HG02571 (cell line): ENCODE measurements at regions not wholly inside any gene's neighbourhood (a gene's known extent, or its start where the extent isn't known, plus 50 kb on each side); places are given as distances from the start of the nearest gene placed in this dataset.
"Not testable (repeated sequence)": the region's sequence is repeated elsewhere in the genome, so short reads cannot be mapped to it uniquely, and the experiment has no call there.

Source experiments
- ATAC-seq: cut with Tn5 transposase; IDR thresholded peaks from one replicate; pipeline ENCODE4 v1.9.1; 2021; ENCODE audit warnings: mild to moderate bottlenecking, moderate library complexity; ENCODE audit not compliant: unreplicated experiment

DNA sequence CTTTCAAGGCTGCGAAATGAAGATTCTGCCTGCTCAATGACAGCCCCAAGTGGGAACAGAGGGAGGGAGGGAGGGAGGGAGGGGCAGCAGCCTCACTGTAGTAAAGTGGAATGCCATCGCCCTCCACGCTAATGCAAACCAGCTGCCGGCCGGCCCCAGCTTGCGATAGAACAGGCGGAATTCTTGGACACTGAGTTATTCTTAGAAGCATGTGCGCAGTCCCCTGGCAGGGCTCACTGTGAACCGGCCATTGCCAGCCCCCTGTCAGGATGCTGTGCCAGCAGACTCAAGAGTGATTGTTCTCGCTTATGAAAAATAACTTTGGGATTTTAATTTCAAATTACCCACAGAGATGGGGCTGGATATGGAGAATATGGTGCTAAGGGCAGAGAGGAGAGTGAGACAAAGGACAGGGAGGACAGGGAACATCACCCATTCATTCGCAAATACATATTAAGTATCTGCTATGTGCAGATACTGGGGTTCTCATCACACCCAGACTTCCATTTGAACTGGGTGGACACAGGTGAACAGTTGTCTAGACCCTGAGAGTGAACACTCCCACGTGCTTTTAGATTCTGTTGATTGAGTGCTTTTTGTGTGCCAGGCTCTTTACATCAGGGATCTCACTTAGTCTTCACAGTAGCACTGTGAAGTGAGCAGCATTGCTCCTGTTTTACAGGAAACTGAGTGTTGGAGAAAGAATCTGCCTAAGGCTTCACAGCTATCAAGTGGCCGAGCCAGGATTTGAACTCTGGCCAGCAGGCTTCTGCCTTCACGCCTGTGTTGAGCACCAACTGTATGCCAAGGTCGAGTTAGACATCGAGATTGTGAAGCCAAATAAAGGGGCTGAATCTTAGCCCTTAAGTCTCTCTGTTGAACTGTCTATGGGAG, 192.9 kb downstream of the C12orf75 start:
- ATAC-seq: no peak

- no peak for ATAC-seq
Measured at GRCh38 chr12:105524961-105525360, 194.5 kb downstream of the C12orf75 start.

DNA sequence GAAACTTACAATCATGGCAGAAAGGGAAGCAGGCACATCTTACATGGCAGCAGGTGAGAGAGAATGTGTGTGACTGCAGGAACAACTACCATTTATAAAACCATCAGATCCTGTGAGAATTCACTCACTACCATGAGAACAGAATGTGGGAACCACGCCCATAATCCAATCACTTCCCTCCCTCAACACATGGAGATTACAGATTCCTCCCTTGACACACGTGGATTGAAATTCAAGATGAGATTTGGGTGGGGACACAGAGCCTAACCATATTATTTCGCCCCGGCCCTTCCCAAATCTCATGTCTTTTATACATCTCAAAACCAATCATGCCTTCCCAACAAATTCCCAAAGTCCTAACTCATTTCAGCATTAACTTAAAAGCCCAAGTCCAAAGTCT, 203.6 kb downstream of the C12orf75 start:
- ATAC-seq: no peak

DNA sequence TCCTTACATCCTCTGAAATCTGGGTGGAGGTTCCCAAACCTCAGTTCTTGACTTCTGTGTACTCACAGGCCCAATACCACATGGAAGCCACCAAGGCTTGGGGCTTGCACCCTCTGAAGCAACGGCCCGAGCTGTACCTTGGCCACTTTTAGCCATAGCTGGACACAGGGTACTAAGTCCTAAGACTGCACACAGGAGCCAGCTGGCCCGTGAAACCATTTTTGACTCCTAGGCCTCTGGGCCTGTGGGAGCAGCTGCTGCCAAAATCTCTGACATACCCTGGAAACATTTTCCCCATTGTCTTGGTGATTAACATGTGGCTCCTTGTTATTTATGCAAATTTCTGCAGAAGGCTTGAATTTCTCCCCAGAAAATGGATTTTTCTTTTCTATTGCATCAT, 204.5 kb downstream of the C12orf75 start:
- ATAC-seq: not testable (repeated sequence)

- ATAC-seq: no peak
Measured at GRCh38 chr12:105538880-105539279, 208.4 kb downstream of the C12orf75 start.

- no peak for ATAC-seq
Measured at GRCh38 chr12:105539735-105540134, 209.2 kb downstream of the C12orf75 start.

DNA sequence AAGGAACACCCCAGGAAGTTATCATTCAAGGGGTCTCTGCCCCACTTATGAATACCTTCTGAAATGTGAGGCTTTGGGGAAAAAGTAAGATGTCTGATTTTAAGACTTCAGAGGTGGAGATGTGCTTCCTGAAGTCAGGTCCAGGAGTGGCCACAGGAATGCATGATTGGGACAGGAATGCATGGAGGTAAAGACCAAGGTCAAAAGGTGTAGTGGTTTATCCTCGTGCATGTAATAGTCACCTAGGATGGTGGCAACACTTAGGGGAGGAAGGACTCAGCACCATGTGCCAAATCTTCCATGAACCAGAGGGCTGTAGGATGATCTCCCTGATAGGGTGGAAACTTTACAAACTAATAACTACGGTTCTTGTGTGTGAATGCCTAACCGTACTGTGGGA, 217.3 kb downstream of the C12orf75 start:
- ATAC-seq: no peak

- no peak for ATAC-seq
Measured at GRCh38 chr12:105548626-105549025, 218.1 kb downstream of the C12orf75 start.

DNA sequence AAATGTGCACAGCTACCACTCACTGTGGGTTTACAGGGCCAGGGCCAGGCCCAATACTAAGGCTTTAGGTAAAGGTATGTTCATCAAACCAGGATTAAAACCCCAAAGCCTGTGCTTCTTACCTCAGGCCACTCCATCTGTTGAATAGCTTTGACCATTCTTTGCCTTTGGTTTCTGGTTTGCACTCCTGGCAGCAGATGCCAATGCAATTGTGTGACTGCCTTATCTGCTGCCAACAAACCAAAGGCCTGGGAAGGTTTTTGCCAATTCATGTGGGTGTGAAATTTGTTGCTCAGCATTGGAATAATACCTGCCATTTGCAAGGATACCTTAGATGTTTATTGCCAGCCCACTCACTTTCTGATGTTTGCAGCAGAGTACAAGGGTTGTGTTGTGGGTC, 221.6 kb downstream of the C12orf75 start:
- no peak for ATAC-seq

DNA sequence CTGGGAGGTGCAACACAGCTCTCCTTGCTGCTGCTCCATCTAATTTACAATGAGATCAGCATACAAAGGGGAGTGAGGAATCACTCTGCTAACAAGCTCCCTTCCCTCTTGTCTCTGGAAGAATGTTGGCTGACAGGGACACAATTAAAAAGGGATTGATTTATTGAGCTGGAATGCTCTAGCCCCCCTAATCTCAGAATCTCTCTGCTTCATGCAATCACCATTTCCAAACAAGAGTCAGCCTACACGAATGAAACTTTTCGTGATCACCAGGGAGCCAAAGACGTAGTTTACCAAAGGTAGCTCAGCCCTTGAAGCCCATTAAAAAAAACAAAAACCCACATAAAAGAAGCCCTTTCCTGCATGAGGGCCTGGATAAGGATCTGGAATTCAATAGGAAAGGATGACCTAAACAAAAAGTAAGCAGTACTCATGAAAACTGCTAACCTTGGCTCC, 223.8 kb downstream of the C12orf75 start:
- ATAC-seq: no peak

DNA sequence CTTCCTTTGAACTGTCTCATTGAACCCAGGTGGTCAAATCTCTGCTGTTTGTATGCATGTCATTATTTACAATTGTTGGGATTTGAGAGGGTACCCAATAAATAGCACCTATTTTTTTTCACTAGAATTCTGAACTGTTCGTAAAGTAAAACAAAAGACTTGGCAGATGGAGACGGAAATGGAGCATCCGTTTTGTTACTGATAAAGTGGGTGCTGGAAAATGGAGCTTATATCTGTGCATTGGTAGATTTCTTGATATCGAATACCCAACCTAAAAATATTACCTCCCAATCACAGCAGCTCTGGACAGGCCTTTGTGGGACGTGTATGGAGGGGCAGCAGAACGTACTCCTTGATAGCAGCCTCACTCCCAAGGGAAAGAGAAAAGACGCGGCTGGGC, 224.4 kb downstream of the C12orf75 start:
- ATAC-seq: no peak

- ATAC-seq: no peak
Measured at GRCh38 chr12:105555556-105556295, 225.2 kb downstream of the C12orf75 start.

DNA sequence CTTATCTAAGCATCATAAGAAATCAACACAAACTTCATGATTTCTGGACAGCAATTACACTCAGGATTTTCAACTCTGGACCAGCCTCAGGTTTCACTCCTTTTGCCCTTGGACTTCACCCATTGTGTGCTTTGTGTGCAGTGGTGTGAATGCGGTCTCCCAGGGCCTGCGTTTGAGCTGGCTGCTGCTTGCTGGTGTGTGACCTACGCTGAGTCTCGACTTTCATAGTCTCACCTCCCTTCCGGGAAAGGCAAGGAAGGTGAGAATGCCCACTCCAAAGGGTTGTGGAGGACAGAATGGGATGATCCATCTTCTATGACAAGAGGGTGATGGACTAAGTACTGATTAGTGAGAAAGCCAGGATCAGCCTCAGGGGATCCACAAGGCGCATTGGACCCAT, 228.8 kb downstream of the C12orf75 start:
- no peak for ATAC-seq

GRCh38 chr12:105561546-105562198, 231.2 kb downstream of the C12orf75 start:
- no peak for ATAC-seq

DNA sequence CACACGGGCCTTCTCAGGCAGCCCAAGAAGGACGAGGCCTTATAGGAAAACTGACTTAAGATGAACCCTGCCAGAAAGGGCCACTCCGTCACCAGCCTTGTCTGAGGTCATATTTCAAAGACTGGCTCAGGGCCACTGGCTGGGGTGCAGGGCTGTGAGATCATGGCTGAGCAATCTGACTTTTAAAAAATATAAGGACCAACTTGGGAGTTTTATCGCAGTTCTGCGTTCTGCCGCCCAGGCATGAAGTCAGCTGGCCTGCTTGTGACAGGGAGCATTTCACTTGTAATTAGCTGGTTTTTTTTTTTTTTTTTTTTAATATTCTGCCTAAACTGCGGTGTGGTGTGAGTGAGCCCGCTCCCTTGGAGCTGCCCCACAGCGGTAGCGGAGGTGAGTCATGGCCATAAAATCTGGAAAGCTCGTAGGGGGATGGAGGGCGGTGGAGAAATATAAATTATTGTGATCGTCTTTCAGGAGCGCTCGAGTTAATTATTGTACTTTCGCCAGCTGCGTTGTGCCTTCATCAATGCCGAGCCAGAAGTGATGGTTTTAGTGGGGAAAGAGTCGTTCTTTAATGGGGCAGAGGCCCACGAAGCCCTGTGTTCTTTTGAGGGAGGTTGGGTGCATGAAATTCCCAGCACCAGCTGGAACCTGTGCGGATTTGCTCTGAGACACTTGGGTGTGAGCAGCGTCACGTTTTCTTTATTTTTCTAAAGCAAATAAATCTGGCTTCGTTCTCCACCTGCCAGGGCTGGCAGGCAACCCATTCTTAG, 231.9 kb downstream of the C12orf75 start:
- ATAC-seq: no peak

DNA sequence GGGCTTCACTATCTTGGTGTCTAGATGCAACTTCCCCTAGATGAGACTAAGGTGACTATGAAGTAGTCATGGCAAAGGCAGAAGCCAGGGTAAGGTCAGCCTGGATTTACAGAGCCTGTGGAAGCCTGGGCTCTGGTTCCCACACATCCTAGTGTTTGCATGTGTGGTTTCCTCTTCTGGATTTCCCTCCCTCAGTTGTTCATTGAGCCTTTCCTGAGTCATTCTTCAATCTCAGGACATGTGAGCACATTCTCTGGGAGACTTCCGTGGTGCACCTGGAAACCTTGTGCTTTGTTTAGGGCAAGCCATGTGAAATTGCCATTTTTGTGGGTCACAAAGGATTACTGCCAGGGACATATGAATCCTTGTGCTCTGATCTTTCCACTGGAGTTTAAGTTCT, 236.6 kb downstream of the C12orf75 start:
- ATAC-seq: no peak

DNA sequence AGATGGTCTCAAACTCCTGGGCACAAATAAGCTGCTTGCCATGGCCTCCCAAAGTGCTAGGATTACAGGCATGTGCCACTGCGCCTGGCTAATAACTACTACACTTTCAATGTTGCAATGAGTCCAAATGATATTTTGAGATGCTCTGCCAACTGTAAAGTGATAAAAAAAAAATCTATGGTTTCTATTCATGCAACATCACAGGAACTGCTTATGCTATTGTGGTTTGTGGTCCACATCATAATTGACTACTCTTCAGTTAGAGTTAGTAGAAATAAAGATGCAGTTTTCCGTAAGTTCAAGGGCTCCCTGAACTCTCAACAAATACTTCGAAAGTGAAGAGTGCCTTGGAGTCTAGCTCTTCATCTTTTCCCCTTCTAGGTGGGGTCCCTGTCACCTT, 239.4 kb downstream of the C12orf75 start:
- ATAC-seq: no peak

- no peak for ATAC-seq
Measured at GRCh38 chr12:105570944-105571343, 240.5 kb downstream of the C12orf75 start.

- ATAC-seq: no peak
Measured at GRCh38 chr12:105573574-105573973, 243.1 kb downstream of the C12orf75 start.

DNA sequence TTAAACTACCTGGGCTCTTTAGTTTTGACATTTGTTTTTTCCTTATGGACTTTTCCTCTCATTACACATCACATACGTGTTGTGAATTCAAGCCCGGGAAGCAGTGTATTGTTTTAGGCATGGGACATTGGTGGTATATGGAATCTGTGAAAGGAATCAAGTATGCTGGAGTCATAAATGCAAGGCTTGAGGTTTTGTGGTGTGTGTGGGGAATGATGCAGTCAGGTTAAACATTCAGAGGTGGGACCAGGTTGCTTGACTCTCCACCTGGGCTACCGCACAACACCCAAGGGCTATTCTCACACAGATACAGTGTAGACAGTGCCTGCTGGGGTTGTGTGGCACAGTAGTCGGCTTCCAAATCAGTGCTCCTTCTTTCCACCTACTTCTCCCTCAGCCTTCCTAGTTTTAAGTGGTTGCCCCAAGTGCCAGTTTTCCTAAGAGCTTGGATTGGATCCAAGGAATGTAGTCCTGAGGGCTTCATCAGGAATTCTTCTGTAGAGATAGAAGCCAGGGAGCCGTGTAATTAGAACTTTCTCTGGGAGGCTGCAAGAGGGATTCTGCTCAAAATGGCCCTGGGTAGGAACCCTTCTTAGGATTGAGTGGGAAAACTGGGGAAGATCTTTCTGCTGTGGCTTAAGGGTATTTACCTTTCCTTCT, 243.7 kb downstream of the C12orf75 start:
- no peak for ATAC-seq
